Parathyroid adenoma (tissue), 2 donors: ENCODE measurements at regions not wholly inside any gene's neighbourhood (a gene's known extent, or its start where the extent isn't known, plus 50 kb on each side); places are given as distances from the start of the nearest gene placed in this dataset.

Source experiments
- H2AFZ ChIP-seq: fragments of 300-600 bp; sonication (generic); one replicate; pipeline ENCODE4 v1.7.0; 2017; ENCODE audit warnings: antibody characterized with exemption, mild to moderate bottlenecking
- H3K27ac ChIP-seq: fragments of 300-600 bp; sonication (generic); one replicate; pipeline ENCODE4 v1.7.0; 2017
- H3K27me3 ChIP-seq: fragments of 300-600 bp; sonication (generic); one replicate; pipeline ENCODE4 v1.7.0; 2017; ENCODE audit warnings: low read length; ENCODE audit not compliant: control insufficient read depth, insufficient read depth
- H3K36me3 ChIP-seq: fragments of 300-600 bp; sonication (generic); one replicate; pipeline ENCODE4 v1.7.0; 2017; ENCODE audit warnings: low read length; ENCODE audit not compliant: control insufficient read depth, insufficient read depth
- H3K4me1 ChIP-seq: fragments of 300-600 bp; sonication (generic); one replicate; pipeline ENCODE4 v1.7.0; 2017; ENCODE audit warnings: control low read depth
- H3K4me2 ChIP-seq: fragments of 300-600 bp; sonication (generic); one replicate; pipeline ENCODE4 v1.7.0; 2017; ENCODE audit warnings: low read length
- H3K4me3 ChIP-seq: fragments of 300-600 bp; sonication (generic); one replicate; pipeline ENCODE4 v1.7.0; 2017; ENCODE audit warnings: low read depth, low read length
- H3K79me2 ChIP-seq: fragments of 300-600 bp; sonication (generic); one replicate; pipeline ENCODE4 v1.7.0; 2017; ENCODE audit warnings: control low read depth
- H3K9ac ChIP-seq: fragments of 300-600 bp; sonication (generic); one replicate; pipeline ENCODE4 v1.7.0; 2017; ENCODE audit warnings: mild to moderate bottlenecking
- H3K9me3 ChIP-seq: fragments of 300-600 bp; sonication (generic); one replicate; pipeline ENCODE4 v1.7.0; 2017; ENCODE audit warnings: low read length; ENCODE audit not compliant: control insufficient read depth
- CTCF ChIP-seq: fragments of 300-600 bp; sonication (generic); IDR thresholded peaks from one replicate; pipeline ENCODE4 v1.7.0; 2017; ENCODE audit warnings: antibody characterized with exemption, mild to moderate bottlenecking
- donor health status: primary hyperparathyroidism.

- no peak overlapping the region for H2AFZ ChIP-seq
- no peak for TF ChIP-seq CTCF
- no peaks in the 10 kb centered on the region for H3K4me1 ChIP-seq
- H3K9ac ChIP-seq: no peak overlapping the region
- no peaks in the 10 kb centered on the region for H3K79me2 ChIP-seq
- H3K36me3 ChIP-seq: no peaks in the 10 kb centered on the region
- no peak overlapping the region for H3K4me2 ChIP-seq
- H3K4me3 ChIP-seq: no peak overlapping the region
- peak overlapping the region; percentile 57 for H3K27ac ChIP-seq
- H3K27me3 ChIP-seq: no peaks in the 10 kb centered on the region
- H3K9me3 ChIP-seq: no peaks in the 10 kb centered on the region
These were observed 60.0 kb upstream of the LNX1 start for GRCh38 chr4:53651156-53651735.

- no peak for TF ChIP-seq CTCF
- no peaks in the 10 kb centered on the region for H3K9me3 ChIP-seq
- H3K27ac ChIP-seq: no peak overlapping the region
- no peaks in the 10 kb centered on the region for H3K79me2 ChIP-seq
- no peak overlapping the region for H3K9ac ChIP-seq
- no peak overlapping the region for H3K4me3 ChIP-seq
- no peaks in the 10 kb centered on the region for H3K4me1 ChIP-seq
- H3K4me2 ChIP-seq: no peak overlapping the region
- H3K27me3 ChIP-seq: no peaks in the 10 kb centered on the region
- no peak overlapping the region for H2AFZ ChIP-seq
- no peaks in the 10 kb centered on the region for H3K36me3 ChIP-seq
These were observed 58.1 kb upstream of the LNX1 start for GRCh38 chr4:53649357-53649756.

- H3K27me3 ChIP-seq: no peaks in the 10 kb centered on the region
- no peaks in the 10 kb centered on the region for H3K9me3 ChIP-seq
- H3K9ac ChIP-seq: no peak overlapping the region
- H3K4me3 ChIP-seq: no peak overlapping the region
- TF ChIP-seq CTCF: no peak
- H3K4me2 ChIP-seq: no peak overlapping the region
- H3K79me2 ChIP-seq: no peaks in the 10 kb centered on the region
- H2AFZ ChIP-seq: no peak overlapping the region
- no peaks in the 10 kb centered on the region for H3K36me3 ChIP-seq
- H3K4me1 ChIP-seq: no peaks in the 10 kb centered on the region
- H3K27ac ChIP-seq: no peak overlapping the region
These were observed 56.3 kb upstream of the LNX1 start for GRCh38 chr4:53647547-53647946.

GRCh38 chr4:53646795-53647194, 55.5 kb upstream of the LNX1 start:
- no peak for TF ChIP-seq CTCF
- no peaks in the 10 kb centered on the region for H3K36me3 ChIP-seq
- no peaks in the 10 kb centered on the region for H3K4me1 ChIP-seq
- no peak overlapping the region for H3K4me2 ChIP-seq
- H3K9me3 ChIP-seq: no peaks in the 10 kb centered on the region
- no peaks in the 10 kb centered on the region for H3K79me2 ChIP-seq
- no peak overlapping the region for H2AFZ ChIP-seq
- H3K27me3 ChIP-seq: no peaks in the 10 kb centered on the region
- H3K9ac ChIP-seq: no peak overlapping the region
- no peak overlapping the region for H3K4me3 ChIP-seq
- no peak overlapping the region for H3K27ac ChIP-seq

- no peaks in the 10 kb centered on the region for H3K36me3 ChIP-seq
- peak overlapping the region; percentile 23 for H3K4me2 ChIP-seq
- H3K4me1 ChIP-seq: no peaks in the 10 kb centered on the region
- H3K79me2 ChIP-seq: no peaks in the 10 kb centered on the region
- no peak for TF ChIP-seq CTCF
- no peaks in the 10 kb centered on the region for H3K27me3 ChIP-seq
- no peak overlapping the region for H3K9ac ChIP-seq
- H3K9me3 ChIP-seq: no peaks in the 10 kb centered on the region
- peak overlapping the region; percentile 53 for H3K27ac ChIP-seq
- H3K4me3 ChIP-seq: no peak overlapping the region
- H2AFZ ChIP-seq: peak overlapping the region; percentile 34
These were observed 53.8 kb upstream of the LNX1 start for GRCh38 chr4:53645108-53645507.
